ENCODE measurements at regions not wholly inside any gene's neighbourhood (a gene's known extent, or its start where the extent isn't known, plus 50 kb on each side); places are given as distances from the start of the nearest gene placed in this dataset.
A peak's percentile ranks its signal among the peaks of the same experiment; 100 is the strongest.

- no peaks in the 10 kb centered on the region for H3K9me3 ChIP-seq
- peaks cover 0 to 6% (median 0%) of the 10 kb centered on the region in 4 donors for H3K4me1 ChIP-seq
- H3K4me3 ChIP-seq = no peak overlapping the region
- no peak overlapping the region for H3K27ac ChIP-seq (replicated peaks in 1 of 4)
- no peak for TF ChIP-seq CTCF (IDR thresholded peaks at IDR 0.05)
- no peak for TF ChIP-seq EP300 (IDR thresholded peaks at IDR 0.05)
- TF ChIP-seq POLR2A (IDR thresholded peaks at IDR 0.05; ENCODE audit: low read depth) = no peak
- TF ChIP-seq POLR2AphosphoS5 (IDR thresholded peaks at IDR 0.05) = no peak
- H3K36me3 ChIP-seq = no peaks in the 10 kb centered on the region
- intact Hi-C loops (cut with DNase I) = no loop called here
- H3K27me3 ChIP-seq = no peaks in the 10 kb centered on the region
- no peak for DNase-seq (ENCODE audit: extremely low spot score)
- WGBS = 78% methylated on average over 5 of the region's 5 CpGs
These were observed 1073.4 kb downstream of the EFNB2 start for GRCh38 chr13:105462098-105462497.

GRCh38 chr13:105452895-105453294 is 1082.6 kb downstream of the EFNB2 start:
- no peaks in the 10 kb centered on the region for H3K27me3 ChIP-seq
- no peak for TF ChIP-seq CTCF (IDR thresholded peaks at IDR 0.05)
- TF ChIP-seq POLR2AphosphoS5 (IDR thresholded peaks at IDR 0.05) = no peak
- DNase-seq (ENCODE audit: extremely low spot score) = no peak
- intact Hi-C loops (cut with DNase I) = no loop called here
- WGBS = 88% methylated on average over 2 of the region's 2 CpGs
- H3K4me3 ChIP-seq = no peak overlapping the region
- H3K4me1 ChIP-seq = no peaks in the 10 kb centered on the region
- H3K36me3 ChIP-seq = no peaks in the 10 kb centered on the region
- no peak overlapping the region for H3K27ac ChIP-seq (replicated peaks in 1 of 4)
- H3K9me3 ChIP-seq = no peaks in the 10 kb centered on the region

- 82% methylated on average over 4 of the region's 4 CpGs for WGBS
- no peaks in the 10 kb centered on the region for H3K9me3 ChIP-seq
- H3K4me3 ChIP-seq = no peak overlapping the region
- intact Hi-C loops (cut with DNase I) = no loop called here
- H3K4me1 ChIP-seq = peaks cover 0 to 5% (median 0%) of the 10 kb centered on the region in 4 donors
- H3K36me3 ChIP-seq = no peaks in the 10 kb centered on the region
- H3K27ac ChIP-seq (replicated peaks in 1 of 4) = no peak overlapping the region
- no peak for DNase-seq (ENCODE audit: extremely low spot score)
- H3K27me3 ChIP-seq = no peaks in the 10 kb centered on the region
- TF ChIP-seq EP300 (IDR thresholded peaks at IDR 0.05) (no peak), POLR2AphosphoS5 (IDR thresholded peaks at IDR 0.05) (no peak), POLR2A (IDR thresholded peaks at IDR 0.05; ENCODE audit: low read depth) (no peak), CTCF (IDR thresholded peaks at IDR 0.05) (no peak)
These were observed 1084.7 kb downstream of the EFNB2 start for GRCh38 chr13:105450784-105451183.

GRCh38 chr13:105448811-105449210 is 1086.7 kb downstream of the EFNB2 start:
- Histone ChIP-seq H3K27ac (replicated peaks in 1 of 4) (no peak overlapping the region), H3K36me3 (no peaks in the 10 kb centered on the region), H3K4me3 (no peak overlapping the region), H3K4me1 (peaks cover 0 to 5% (median 0%) of the 10 kb centered on the region in 4 donors), H3K9me3 (no peaks in the 10 kb centered on the region), H3K27me3 (no peaks in the 10 kb centered on the region)
- WGBS = 86% methylated on average over 1 of the region's 1 CpG
- intact Hi-C loops (cut with DNase I) = loop anchor here (10.0 kb wide), 1 partner anchor 114 kb away; no protein-coding TSS in a partner anchor
- no peak for TF ChIP-seq POLR2A (IDR thresholded peaks at IDR 0.05; ENCODE audit: low read depth)
- TF ChIP-seq CTCF (IDR thresholded peaks at IDR 0.05) = no peak
- TF ChIP-seq POLR2AphosphoS5 (IDR thresholded peaks at IDR 0.05) = no peak
- TF ChIP-seq EP300 (IDR thresholded peaks at IDR 0.05) = no peak
- DNase-seq (ENCODE audit: extremely low spot score) = no peak

- Histone ChIP-seq H3K27ac (replicated peaks in 1 of 4) (peak overlapping the region in 1 of 4 donors; percentile 18), H3K36me3 (no peaks in the 10 kb centered on the region), H3K4me3 (no peak overlapping the region), H3K9me3 (no peaks in the 10 kb centered on the region), H3K4me1 (peaks cover 6 to 25% (median 23%) of the 10 kb centered on the region in 4 donors), H3K27me3 (no peaks in the 10 kb centered on the region)
- no peak for TF ChIP-seq POLR2AphosphoS5 (IDR thresholded peaks at IDR 0.05)
- no peak for TF ChIP-seq POLR2A (IDR thresholded peaks at IDR 0.05; ENCODE audit: low read depth)
- TF ChIP-seq EP300 (IDR thresholded peaks at IDR 0.05) = no peak
- no peak for TF ChIP-seq CTCF (IDR thresholded peaks at IDR 0.05)
- 72% methylated on average over 4 of the region's 4 CpGs for WGBS
- DNase-seq (ENCODE audit: extremely low spot score) = no peak
- intact Hi-C loops (cut with DNase I) = loop anchor here (10.0 kb wide), 1 partner anchor 111 kb away; no protein-coding TSS in a partner anchor
These were observed 1089.3 kb downstream of the EFNB2 start for GRCh38 chr13:105446197-105446596.

All from esophagus muscularis mucosa (tissue), 4 donors.